ENCODE measurements at regions not wholly inside any gene's neighbourhood (a gene's known extent, or its start where the extent isn't known, plus 50 kb on each side); places are given as distances from the start of the nearest gene placed in this dataset.

DNA sequence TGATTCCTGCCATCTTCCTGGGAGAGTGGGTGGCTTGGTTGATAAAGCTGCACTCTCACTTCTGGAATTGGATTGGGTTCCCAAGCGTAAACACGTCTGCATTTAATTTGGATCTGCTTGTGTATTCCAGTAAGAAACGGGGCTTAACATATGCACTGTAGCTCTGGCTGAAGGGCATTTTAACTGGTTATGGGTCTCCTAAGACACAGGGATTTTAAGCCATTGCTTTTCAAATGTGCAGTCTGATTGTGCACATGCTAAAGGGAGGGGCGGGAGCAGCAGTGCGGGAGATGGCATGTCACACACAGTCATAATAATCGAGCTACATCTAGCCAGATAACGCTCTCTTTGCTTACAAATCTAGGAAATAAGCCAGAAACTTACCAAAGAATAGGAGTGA, 247.3 kb upstream of the LYZL1 start:
- Histone ChIP-seq H3K27me3 (ENCODE audit: control insufficient read depth, insufficient read depth, low read length) (peaks cover 2% of the 10 kb centered on the region; the same call in 1 of the 2 replicates), H3K27ac (ENCODE audit: low read length) (no peak overlapping the region), H3K9me3 (ENCODE audit: control insufficient read depth, insufficient read depth, low read depth, low read length) (no peaks in the 10 kb centered on the region), H3K36me3 (ENCODE audit: control insufficient read depth, insufficient read depth, low read length) (no peaks in the 10 kb centered on the region), H3K4me1 (ENCODE audit: control insufficient read depth, insufficient read depth, low read length) (no peaks in the 10 kb centered on the region), H3K4me3 (ENCODE audit: low read depth in 2 of 2, low read length in 2 of 2) (no peak overlapping the region)
- in situ Hi-C loops (cut with HindIII; ENCODE audit: low pct_unique_long_range_greater_than_20kb, low sequenced_read_pairs) (no loop called here), intact Hi-C loops (cut with micrococcal nuclease; ENCODE audit: unreplicated experiment) (no loop called here)
- BruUV-seq (replicated peaks) = no TSS peak
- ChIA-PET POLR2A (no interaction called here), CTCF (no interaction called here)
- no peak for ATAC-seq
- TF ChIP-seq TCF7L2 (IDR thresholded peaks at IDR 0.05; ENCODE audit: low read depth, low read length) (no peak), POLR2AphosphoS5 (IDR thresholded peaks at IDR 0.05; ENCODE audit: low read depth, low read length) (no peak), SIN3A (IDR thresholded peaks at IDR 0.05; ENCODE audit: borderline replicate concordance, insufficient read depth, low read depth, low read length) (no peak)
- TF ChIP-seq, protein P1, sequence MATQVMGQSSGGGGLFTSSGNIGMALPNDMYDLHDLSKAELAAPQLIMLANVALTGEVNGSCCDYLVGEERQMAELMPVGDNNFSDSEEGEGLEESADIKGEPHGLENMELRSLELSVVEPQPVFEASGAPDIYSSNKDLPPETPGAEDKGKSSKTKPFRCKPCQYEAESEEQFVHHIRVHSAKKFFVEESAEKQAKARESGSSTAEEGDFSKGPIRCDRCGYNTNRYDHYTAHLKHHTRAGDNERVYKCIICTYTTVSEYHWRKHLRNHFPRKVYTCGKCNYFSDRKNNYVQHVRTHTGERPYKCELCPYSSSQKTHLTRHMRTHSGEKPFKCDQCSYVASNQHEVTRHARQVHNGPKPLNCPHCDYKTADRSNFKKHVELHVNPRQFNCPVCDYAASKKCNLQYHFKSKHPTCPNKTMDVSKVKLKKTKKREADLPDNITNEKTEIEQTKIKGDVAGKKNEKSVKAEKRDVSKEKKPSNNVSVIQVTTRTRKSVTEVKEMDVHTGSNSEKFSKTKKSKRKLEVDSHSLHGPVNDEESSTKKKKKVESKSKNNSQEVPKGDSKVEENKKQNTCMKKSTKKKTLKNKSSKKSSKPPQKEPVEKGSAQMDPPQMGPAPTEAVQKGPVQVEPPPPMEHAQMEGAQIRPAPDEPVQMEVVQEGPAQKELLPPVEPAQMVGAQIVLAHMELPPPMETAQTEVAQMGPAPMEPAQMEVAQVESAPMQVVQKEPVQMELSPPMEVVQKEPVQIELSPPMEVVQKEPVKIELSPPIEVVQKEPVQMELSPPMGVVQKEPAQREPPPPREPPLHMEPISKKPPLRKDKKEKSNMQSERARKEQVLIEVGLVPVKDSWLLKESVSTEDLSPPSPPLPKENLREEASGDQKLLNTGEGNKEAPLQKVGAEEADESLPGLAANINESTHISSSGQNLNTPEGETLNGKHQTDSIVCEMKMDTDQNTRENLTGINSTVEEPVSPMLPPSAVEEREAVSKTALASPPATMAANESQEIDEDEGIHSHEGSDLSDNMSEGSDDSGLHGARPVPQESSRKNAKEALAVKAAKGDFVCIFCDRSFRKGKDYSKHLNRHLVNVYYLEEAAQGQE (IDR thresholded peaks at IDR 0.05; ENCODE audit: insufficient read depth in 1 of 2, low read depth in 2 of 2, low read length in 1 of 2) = no peak
- TF ChIP-seq, protein P2, sequence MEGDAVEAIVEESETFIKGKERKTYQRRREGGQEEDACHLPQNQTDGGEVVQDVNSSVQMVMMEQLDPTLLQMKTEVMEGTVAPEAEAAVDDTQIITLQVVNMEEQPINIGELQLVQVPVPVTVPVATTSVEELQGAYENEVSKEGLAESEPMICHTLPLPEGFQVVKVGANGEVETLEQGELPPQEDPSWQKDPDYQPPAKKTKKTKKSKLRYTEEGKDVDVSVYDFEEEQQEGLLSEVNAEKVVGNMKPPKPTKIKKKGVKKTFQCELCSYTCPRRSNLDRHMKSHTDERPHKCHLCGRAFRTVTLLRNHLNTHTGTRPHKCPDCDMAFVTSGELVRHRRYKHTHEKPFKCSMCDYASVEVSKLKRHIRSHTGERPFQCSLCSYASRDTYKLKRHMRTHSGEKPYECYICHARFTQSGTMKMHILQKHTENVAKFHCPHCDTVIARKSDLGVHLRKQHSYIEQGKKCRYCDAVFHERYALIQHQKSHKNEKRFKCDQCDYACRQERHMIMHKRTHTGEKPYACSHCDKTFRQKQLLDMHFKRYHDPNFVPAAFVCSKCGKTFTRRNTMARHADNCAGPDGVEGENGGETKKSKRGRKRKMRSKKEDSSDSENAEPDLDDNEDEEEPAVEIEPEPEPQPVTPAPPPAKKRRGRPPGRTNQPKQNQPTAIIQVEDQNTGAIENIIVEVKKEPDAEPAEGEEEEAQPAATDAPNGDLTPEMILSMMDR (IDR thresholded peaks at IDR 0.05) = no peak
- DNase-seq (ENCODE audit: low read depth, low spot score) = no peak

DNA sequence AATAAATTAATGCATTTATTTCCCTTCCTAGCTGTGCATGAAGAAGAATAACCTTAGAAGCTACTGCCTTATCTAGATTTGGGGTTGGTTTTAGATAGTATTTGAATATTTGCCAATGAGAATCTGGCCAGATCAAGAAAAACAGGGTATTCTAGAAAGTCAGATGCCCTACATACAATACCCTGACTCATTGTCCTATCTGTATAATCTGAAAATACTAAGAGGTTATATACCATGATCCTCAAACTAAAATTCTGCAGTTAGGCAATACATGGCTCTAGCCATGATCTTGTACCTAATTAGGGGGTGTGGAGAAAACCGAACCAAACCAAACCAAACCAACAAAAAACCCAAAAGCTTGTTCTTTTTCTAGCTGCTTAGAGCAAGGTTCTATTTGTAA, 240.4 kb upstream of the LYZL1 start:
- DNase-seq (ENCODE audit: low read depth, low spot score) = no peak
- ChIA-PET POLR2A (no interaction called here), CTCF (no interaction called here)
- intact Hi-C loops (cut with micrococcal nuclease; ENCODE audit: unreplicated experiment) = no loop called here
- Histone ChIP-seq H3K27ac (ENCODE audit: low read length) (no peak overlapping the region), H3K27me3 (ENCODE audit: control insufficient read depth, insufficient read depth, low read length) (peaks cover 2% of the 10 kb centered on the region; the same call in 1 of the 2 replicates), H3K36me3 (ENCODE audit: control insufficient read depth, insufficient read depth, low read length) (no peaks in the 10 kb centered on the region), H3K4me3 (ENCODE audit: low read depth in 2 of 2, low read length in 2 of 2) (no peak overlapping the region), H3K9me3 (ENCODE audit: control insufficient read depth, insufficient read depth, low read depth, low read length) (no peaks in the 10 kb centered on the region), H3K4me1 (ENCODE audit: control insufficient read depth, insufficient read depth, low read length) (no peaks in the 10 kb centered on the region)
- no TSS peak for BruUV-seq (replicated peaks)
- TF ChIP-seq, protein P2 (IDR thresholded peaks at IDR 0.05) = no peak
- TF ChIP-seq SIN3A (IDR thresholded peaks at IDR 0.05; ENCODE audit: borderline replicate concordance, insufficient read depth, low read depth, low read length) = no peak
- no peak for TF ChIP-seq TCF7L2 (IDR thresholded peaks at IDR 0.05; ENCODE audit: low read depth, low read length)
- TF ChIP-seq, protein P1 (IDR thresholded peaks at IDR 0.05; ENCODE audit: insufficient read depth in 1 of 2, low read depth in 2 of 2, low read length in 1 of 2) = no peak
- no peak for TF ChIP-seq POLR2AphosphoS5 (IDR thresholded peaks at IDR 0.05; ENCODE audit: low read depth, low read length)
- in situ Hi-C loops (cut with HindIII; ENCODE audit: low pct_unique_long_range_greater_than_20kb, low sequenced_read_pairs) = no loop called here
- no peak for ATAC-seq

Data from Panc1 (cell line).